GM23338 (cell line): ENCODE measurements at regions not wholly inside any gene's neighbourhood (a gene's known extent, or its start where the extent isn't known, plus 50 kb on each side); places are given as distances from the start of the nearest gene placed in this dataset.

Source experiments
- ATAC-seq: fragments of 200-7000 bp; cut with Tn5 transposase; 3 replicates; pipeline ENCODE4 v1.9.1; 2020
- DNase-seq: peaks from one replicate; pipeline ENCODE4 v3.0.0-alpha.2; 2015; ENCODE audit warnings: low spot score
- H2AFZ ChIP-seq: fragments of 200-600 bp; sonication (generic); 2 replicates; pipeline ENCODE4 v1.8.0; 2016; ENCODE audit warnings: antibody characterized with exemption, mild to moderate bottlenecking, moderate library complexity
- H3F3A ChIP-seq: fragments of 200-600 bp; sonication (generic); replicated peaks from 2 replicates; pipeline ENCODE4 v1.8.0; 2017; ENCODE audit warnings: antibody characterized with exemption, mixed run types, low read depth
- H3K27ac ChIP-seq: fragments of 200-600 bp; sonication (generic); 2 replicates; pipeline ENCODE4 v1.6.1; 2016; ENCODE audit warnings: low read depth
- H3K27me3 ChIP-seq: fragments of 200-600 bp; sonication (generic); 2 replicates; pipeline ENCODE4 v1.8.0; 2016; ENCODE audit warnings: mild to moderate bottlenecking, mixed run types, moderate library complexity; ENCODE audit not compliant: insufficient read depth
- H3K36me3 ChIP-seq: fragments of 200-600 bp; sonication (generic); 2 replicates; pipeline ENCODE4 v1.8.0; 2016; ENCODE audit warnings: mild to moderate bottlenecking; ENCODE audit not compliant: insufficient read depth
- H3K4me1 ChIP-seq: fragments of 200-600 bp; sonication (generic); 2 replicates; pipeline ENCODE4 v1.8.0; 2016; ENCODE audit warnings: mild to moderate bottlenecking, moderate library complexity; ENCODE audit not compliant: insufficient read depth
- H3K4me2 ChIP-seq: fragments of 200-600 bp; sonication (generic); 2 replicates; pipeline ENCODE4 v1.7.1; 2017; ENCODE audit warnings: mixed run types
- H3K4me3 ChIP-seq: fragments of 200-600 bp; sonication (generic); 2 replicates; pipeline ENCODE4 v1.6.1; 2016; ENCODE audit warnings: mixed run types
- H3K79me2 ChIP-seq: fragments of 200-600 bp; sonication (generic); replicated peaks from 2 replicates; pipeline ENCODE4 v1.8.0; 2017; ENCODE audit warnings: mild to moderate bottlenecking; ENCODE audit not compliant: insufficient read depth
- H3K9me2 ChIP-seq: fragments of 200-600 bp; sonication (generic); 2 replicates; pipeline ENCODE4 v1.8.0; 2017; ENCODE audit not compliant: insufficient read depth
- H4K20me1 ChIP-seq: fragments of 200-600 bp; sonication (generic); replicated peaks from 2 replicates; pipeline ENCODE4 v1.8.0; 2017; ENCODE audit warnings: mild to moderate bottlenecking; ENCODE audit not compliant: insufficient read depth
- H3K27ac Mint-ChIP-seq: 2 replicates; pipeline ENCODE4 v1.8.0; 2020; ENCODE audit warnings: inconsistent platforms, mild to moderate bottlenecking, moderate library complexity, mixed read lengths
- H3K27me3 Mint-ChIP-seq: 3 replicates; pipeline ENCODE4 v1.8.0; 2022; ENCODE audit warnings: low read depth, mild to moderate bottlenecking, moderate library complexity, mixed read lengths, inconsistent platforms; ENCODE audit not compliant: insufficient read depth, poor library complexity
- H3K36me3 Mint-ChIP-seq: 3 replicates; pipeline ENCODE4 v1.8.0; 2021; ENCODE audit warnings: low read depth, mild to moderate bottlenecking, inconsistent platforms, moderate library complexity, mixed read lengths
- H3K4me1 Mint-ChIP-seq: 3 replicates; pipeline ENCODE4 v1.8.0; 2020; ENCODE audit warnings: mild to moderate bottlenecking, inconsistent platforms, mixed read lengths
- H3K4me3 Mint-ChIP-seq: 3 replicates; pipeline ENCODE4 v1.8.0; 2021; ENCODE audit warnings: moderate library complexity, mild to moderate bottlenecking, inconsistent platforms, mixed read lengths
- H3K9me3 Mint-ChIP-seq: 3 replicates; pipeline ENCODE4 v1.8.0; 2020; ENCODE audit warnings: moderate library complexity, mild to moderate bottlenecking, inconsistent platforms, mixed read lengths
- CREB1 ChIP-seq: fragments of 250-450 bp; sonication (Bioruptor Pico); IDR thresholded peaks from 2 replicates; pipeline ENCODE4 v1.5.0; 2020; ENCODE audit warnings: low read depth, mild to moderate bottlenecking, moderate library complexity
- EZH2 ChIP-seq: fragments of 200-600 bp; sonication (generic); IDR thresholded peaks from one replicate; pipeline ENCODE4 v1.8.0; 2017; ENCODE audit warnings: antibody characterized with exemption, mild to moderate bottlenecking, low read depth; ENCODE audit not compliant: unreplicated experiment
- EZH2phosphoT487 ChIP-seq: fragments of 200-600 bp; sonication (generic); IDR thresholded peaks from one replicate; pipeline ENCODE4 v1.8.1; 2018; ENCODE audit warnings: antibody characterized with exemption; ENCODE audit not compliant: unreplicated experiment
- JUNB ChIP-seq: IDR thresholded peaks from one replicate; pipeline ENCODE4 v1.6.1; 2016; ENCODE audit warnings: antibody characterized with exemption; ENCODE audit not compliant: unreplicated experiment
- NANOG ChIP-seq: IDR thresholded peaks from 2 replicates; pipeline ENCODE4 v1.6.1; 2016; ENCODE audit warnings: antibody characterized with exemption, borderline replicate concordance
- POLR2AphosphoS5 ChIP-seq: IDR thresholded peaks from 2 replicates; pipeline ENCODE4 v1.6.1; 2016; ENCODE audit warnings: antibody characterized with exemption, low read depth
- STAT1 ChIP-seq: IDR thresholded peaks from one replicate; pipeline ENCODE4 v1.6.1; 2016; ENCODE audit warnings: antibody characterized with exemption; ENCODE audit not compliant: unreplicated experiment
- ZNF114 ChIP-seq: fragments of 250-450 bp; sonication (Bioruptor Pico); IDR thresholded peaks from 2 replicates; pipeline ENCODE4 v1.5.0; 2020; ENCODE audit warnings: mild to moderate bottlenecking, moderate library complexity
- ZNF331 ChIP-seq: fragments of 250-450 bp; sonication (Bioruptor Pico); IDR thresholded peaks from 2 replicates; pipeline ENCODE4 v1.5.0; 2020; ENCODE audit warnings: low read depth, mild to moderate bottlenecking, moderate library complexity
- TF ChIP-seq, protein P1 (sequence below), 2 experiments: fragments of 200-600 bp in 1 of 2; sonication (generic) in 1 of 2; conservative IDR thresholded peaks; 2 replicates each; pipeline versions ENCODE4 v1.5.1 to v1.6.1; 2016 to 2017; ENCODE audit warnings: antibody characterized with exemption in 2 of 2, low read depth in 2 of 2, mild to moderate bottlenecking in 2 of 2, moderate library complexity in 1 of 2
- TF ChIP-seq, protein P2 (sequence below): IDR thresholded peaks from 2 replicates; pipeline ENCODE4 v1.6.1; 2016; ENCODE audit warnings: antibody characterized with exemption
- TF ChIP-seq, protein P3 (sequence below): IDR thresholded peaks from one replicate; pipeline ENCODE4 v1.6.1; 2018; ENCODE audit warnings: antibody characterized with exemption; ENCODE audit not compliant: unreplicated experiment
- TF ChIP-seq, protein P4 (sequence below): fragments of 250-450 bp; sonication (Bioruptor Pico); IDR thresholded peaks from 2 replicates; pipeline ENCODE4 v1.5.0; 2020; ENCODE audit warnings: mild to moderate bottlenecking, moderate library complexity

DNA sequence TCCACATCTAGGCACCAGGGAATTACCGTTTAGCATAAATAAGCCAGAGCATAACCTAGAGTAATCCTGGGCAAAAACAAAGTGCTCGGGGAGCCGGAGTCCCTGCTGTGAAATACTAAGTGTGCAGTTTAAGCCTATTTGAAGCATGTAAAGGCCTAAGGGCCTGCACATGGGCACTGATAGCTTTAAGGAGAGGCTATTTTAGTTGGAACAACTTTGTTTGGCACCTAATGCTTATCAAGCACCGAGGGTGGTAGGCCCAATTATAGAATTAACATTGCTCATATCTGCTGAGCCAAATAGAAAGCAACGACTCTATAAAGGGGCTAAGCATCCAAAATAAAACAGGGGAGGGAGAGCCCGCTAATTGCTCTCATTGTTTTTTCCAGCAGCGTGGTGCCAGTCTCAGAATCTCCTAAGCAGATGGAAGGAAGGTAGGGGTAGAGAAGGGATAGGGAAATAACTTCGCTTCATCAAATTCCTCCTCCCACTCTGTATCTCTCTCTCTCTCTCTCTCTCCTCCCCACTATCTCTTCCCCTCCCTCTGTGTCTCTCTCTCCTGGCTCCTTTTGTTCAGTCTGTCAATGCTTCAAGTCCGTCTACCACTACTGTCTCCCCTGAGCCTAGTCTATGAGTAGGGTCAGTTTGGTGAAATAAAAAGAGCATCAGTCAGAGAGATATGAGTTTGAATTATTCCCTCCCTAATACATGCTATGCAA is 292.8 kb downstream of the NXPE2 start:
- peaks cover 7% of the 10 kb centered on the region; the same call in 1 of the 3 replicates for H3K4me1 Mint-ChIP-seq
- no peaks in the 10 kb centered on the region for H3K27me3 ChIP-seq
- ATAC-seq = no peak

More for the DNA sequence above, 292.8 kb downstream of the NXPE2 start:
- Mint-ChIP-seq H3K4me3 (no peak overlapping the region), H3K27me3 (peaks cover 2% of the 10 kb centered on the region), H3K27ac (no peak overlapping the region), H3K36me3 (no peaks in the 10 kb centered on the region), H3K9me3 (no peaks in the 10 kb centered on the region; the same call in 2 of the 3 replicates)
- no peak overlapping the region for H3K27ac ChIP-seq
- H3F3A ChIP-seq = no peaks in the 10 kb centered on the region
- no peaks in the 10 kb centered on the region for H3K36me3 ChIP-seq
- H4K20me1 ChIP-seq = no peaks in the 10 kb centered on the region
- no peaks in the 10 kb centered on the region for H3K79me2 ChIP-seq
- no peak overlapping the region for H2AFZ ChIP-seq
- DNase-seq = no peak
- TF ChIP-seq, protein P1, sequence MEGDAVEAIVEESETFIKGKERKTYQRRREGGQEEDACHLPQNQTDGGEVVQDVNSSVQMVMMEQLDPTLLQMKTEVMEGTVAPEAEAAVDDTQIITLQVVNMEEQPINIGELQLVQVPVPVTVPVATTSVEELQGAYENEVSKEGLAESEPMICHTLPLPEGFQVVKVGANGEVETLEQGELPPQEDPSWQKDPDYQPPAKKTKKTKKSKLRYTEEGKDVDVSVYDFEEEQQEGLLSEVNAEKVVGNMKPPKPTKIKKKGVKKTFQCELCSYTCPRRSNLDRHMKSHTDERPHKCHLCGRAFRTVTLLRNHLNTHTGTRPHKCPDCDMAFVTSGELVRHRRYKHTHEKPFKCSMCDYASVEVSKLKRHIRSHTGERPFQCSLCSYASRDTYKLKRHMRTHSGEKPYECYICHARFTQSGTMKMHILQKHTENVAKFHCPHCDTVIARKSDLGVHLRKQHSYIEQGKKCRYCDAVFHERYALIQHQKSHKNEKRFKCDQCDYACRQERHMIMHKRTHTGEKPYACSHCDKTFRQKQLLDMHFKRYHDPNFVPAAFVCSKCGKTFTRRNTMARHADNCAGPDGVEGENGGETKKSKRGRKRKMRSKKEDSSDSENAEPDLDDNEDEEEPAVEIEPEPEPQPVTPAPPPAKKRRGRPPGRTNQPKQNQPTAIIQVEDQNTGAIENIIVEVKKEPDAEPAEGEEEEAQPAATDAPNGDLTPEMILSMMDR (conservative IDR thresholded peaks at IDR 0.05; ENCODE audit: low read depth in 2 of 2) = no peak
- TF ChIP-seq ZNF331 (CRISPR knock-in tag) = no peak
- TF ChIP-seq, protein P2, sequence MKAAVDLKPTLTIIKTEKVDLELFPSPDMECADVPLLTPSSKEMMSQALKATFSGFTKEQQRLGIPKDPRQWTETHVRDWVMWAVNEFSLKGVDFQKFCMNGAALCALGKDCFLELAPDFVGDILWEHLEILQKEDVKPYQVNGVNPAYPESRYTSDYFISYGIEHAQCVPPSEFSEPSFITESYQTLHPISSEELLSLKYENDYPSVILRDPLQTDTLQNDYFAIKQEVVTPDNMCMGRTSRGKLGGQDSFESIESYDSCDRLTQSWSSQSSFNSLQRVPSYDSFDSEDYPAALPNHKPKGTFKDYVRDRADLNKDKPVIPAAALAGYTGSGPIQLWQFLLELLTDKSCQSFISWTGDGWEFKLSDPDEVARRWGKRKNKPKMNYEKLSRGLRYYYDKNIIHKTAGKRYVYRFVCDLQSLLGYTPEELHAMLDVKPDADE = no peak
- no peak for TF ChIP-seq NANOG
- no peak for TF ChIP-seq POLR2AphosphoS5
- TF ChIP-seq ZNF114 (CRISPR knock-in tag) = no peak
- TF ChIP-seq CREB1 (CRISPR knock-in tag) = no peak
- TF ChIP-seq JUNB = no peak
- TF ChIP-seq, protein P3, sequence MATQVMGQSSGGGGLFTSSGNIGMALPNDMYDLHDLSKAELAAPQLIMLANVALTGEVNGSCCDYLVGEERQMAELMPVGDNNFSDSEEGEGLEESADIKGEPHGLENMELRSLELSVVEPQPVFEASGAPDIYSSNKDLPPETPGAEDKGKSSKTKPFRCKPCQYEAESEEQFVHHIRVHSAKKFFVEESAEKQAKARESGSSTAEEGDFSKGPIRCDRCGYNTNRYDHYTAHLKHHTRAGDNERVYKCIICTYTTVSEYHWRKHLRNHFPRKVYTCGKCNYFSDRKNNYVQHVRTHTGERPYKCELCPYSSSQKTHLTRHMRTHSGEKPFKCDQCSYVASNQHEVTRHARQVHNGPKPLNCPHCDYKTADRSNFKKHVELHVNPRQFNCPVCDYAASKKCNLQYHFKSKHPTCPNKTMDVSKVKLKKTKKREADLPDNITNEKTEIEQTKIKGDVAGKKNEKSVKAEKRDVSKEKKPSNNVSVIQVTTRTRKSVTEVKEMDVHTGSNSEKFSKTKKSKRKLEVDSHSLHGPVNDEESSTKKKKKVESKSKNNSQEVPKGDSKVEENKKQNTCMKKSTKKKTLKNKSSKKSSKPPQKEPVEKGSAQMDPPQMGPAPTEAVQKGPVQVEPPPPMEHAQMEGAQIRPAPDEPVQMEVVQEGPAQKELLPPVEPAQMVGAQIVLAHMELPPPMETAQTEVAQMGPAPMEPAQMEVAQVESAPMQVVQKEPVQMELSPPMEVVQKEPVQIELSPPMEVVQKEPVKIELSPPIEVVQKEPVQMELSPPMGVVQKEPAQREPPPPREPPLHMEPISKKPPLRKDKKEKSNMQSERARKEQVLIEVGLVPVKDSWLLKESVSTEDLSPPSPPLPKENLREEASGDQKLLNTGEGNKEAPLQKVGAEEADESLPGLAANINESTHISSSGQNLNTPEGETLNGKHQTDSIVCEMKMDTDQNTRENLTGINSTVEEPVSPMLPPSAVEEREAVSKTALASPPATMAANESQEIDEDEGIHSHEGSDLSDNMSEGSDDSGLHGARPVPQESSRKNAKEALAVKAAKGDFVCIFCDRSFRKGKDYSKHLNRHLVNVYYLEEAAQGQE = no peak
- no peak for TF ChIP-seq STAT1
- TF ChIP-seq, protein P4, sequence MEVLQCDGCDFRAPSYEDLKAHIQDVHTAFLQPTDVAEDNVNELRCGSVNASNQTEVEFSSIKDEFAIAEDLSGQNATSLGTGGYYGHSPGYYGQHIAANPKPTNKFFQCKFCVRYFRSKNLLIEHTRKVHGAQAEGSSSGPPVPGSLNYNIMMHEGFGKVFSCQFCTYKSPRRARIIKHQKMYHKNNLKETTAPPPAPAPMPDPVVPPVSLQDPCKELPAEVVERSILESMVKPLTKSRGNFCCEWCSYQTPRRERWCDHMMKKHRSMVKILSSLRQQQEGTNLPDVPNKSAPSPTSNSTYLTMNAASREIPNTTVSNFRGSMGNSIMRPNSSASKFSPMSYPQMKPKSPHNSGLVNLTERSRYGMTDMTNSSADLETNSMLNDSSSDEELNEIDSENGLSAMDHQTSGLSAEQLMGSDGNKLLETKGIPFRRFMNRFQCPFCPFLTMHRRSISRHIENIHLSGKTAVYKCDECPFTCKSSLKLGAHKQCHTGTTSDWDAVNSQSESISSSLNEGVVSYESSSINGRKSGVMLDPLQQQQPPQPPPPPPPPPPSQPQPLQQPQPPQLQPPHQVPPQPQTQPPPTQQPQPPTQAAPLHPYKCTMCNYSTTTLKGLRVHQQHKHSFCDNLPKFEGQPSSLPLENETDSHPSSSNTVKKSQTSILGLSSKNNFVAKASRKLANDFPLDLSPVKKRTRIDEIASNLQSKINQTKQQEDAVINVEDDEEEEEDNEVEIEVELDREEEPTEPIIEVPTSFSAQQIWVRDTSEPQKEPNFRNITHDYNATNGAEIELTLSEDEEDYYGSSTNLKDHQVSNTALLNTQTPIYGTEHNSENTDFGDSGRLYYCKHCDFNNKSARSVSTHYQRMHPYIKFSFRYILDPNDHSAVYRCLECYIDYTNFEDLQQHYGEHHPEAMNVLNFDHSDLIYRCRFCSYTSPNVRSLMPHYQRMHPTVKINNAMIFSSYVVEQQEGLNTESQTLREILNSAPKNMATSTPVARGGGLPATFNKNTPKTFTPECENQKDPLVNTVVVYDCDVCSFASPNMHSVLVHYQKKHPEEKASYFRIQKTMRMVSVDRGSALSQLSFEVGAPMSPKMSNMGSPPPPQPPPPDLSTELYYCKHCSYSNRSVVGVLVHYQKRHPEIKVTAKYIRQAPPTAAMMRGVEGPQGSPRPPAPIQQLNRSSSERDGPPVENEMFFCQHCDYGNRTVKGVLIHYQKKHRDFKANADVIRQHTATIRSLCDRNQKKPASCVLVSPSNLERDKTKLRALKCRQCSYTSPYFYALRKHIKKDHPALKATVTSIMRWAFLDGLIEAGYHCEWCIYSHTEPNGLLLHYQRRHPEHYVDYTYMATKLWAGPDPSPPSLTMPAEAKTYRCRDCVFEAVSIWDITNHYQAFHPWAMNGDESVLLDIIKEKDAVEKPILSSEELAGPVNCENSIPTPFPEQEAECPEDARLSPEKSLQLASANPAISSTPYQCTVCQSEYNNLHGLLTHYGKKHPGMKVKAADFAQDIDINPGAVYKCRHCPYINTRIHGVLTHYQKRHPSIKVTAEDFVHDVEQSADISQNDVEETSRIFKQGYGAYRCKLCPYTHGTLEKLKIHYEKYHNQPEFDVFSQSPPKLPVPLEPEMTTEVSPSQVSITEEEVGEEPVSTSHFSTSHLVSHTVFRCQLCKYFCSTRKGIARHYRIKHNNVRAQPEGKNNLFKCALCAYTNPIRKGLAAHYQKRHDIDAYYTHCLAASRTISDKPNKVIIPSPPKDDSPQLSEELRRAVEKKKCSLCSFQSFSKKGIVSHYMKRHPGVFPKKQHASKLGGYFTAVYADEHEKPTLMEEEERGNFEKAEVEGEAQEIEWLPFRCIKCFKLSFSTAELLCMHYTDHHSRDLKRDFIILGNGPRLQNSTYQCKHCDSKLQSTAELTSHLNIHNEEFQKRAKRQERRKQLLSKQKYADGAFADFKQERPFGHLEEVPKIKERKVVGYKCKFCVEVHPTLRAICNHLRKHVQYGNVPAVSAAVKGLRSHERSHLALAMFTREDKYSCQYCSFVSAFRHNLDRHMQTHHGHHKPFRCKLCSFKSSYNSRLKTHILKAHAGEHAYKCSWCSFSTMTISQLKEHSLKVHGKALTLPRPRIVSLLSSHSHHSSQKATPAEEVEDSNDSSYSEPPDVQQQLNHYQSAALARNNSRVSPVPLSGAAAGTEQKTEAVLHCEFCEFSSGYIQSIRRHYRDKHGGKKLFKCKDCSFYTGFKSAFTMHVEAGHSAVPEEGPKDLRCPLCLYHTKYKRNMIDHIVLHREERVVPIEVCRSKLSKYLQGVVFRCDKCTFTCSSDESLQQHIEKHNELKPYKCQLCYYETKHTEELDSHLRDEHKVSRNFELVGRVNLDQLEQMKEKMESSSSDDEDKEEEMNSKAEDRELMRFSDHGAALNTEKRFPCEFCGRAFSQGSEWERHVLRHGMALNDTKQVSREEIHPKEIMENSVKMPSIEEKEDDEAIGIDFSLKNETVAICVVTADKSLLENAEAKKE (CRISPR knock-in tag) = no peak
- no peak for TF ChIP-seq EZH2phosphoT487
- no peak for TF ChIP-seq EZH2
- peak overlapping the region; percentile 2; the same call in 1 of the 2 replicates for H3K4me2 ChIP-seq
- H3K4me1 ChIP-seq = peaks cover 14% of the 10 kb centered on the region
- no peak overlapping the region for H3K4me3 ChIP-seq
- peaks cover 10% of the 10 kb centered on the region; the same call in 1 of the 2 replicates for H3K9me2 ChIP-seq
